Activated CD8-positive, alpha-beta T cell treated with anti-CD3 and anti-CD28 coated beads for 36 hours (primary cell): ENCODE measurements at regions not wholly inside any gene's neighbourhood (a gene's known extent, or its start where the extent isn't known, plus 50 kb on each side); places are given as distances from the start of the nearest gene placed in this dataset.
A peak's percentile ranks its signal among the peaks of the same experiment; 100 is the strongest.

ENCODE experiments used
- ATAC-seq: fragments of 200-7000 bp; cut with Tn5 transposase; one replicate; pipeline ENCODE4 v1.10.0; 2021; ENCODE audit warnings: mild to moderate bottlenecking, moderate library complexity
- CTCF ChIA-PET: fragments of 350-600 bp; sonication (Branson Sonifier 250); formaldehyde crosslinking; loops from one replicate; lab custom pipeline; 2021; ENCODE audit warnings: antibody characterized with exemption; lab: Charles Lee
- POLR2A ChIA-PET: fragments of 350-600 bp; sonication (Branson Sonifier 250); formaldehyde crosslinking; loops from one replicate; lab custom pipeline; 2021; ENCODE audit warnings: antibody characterized with exemption; lab: Charles Lee
- DNase-seq: peaks from one replicate; pipeline ENCODE4 v3.0.0-alpha.2; 2020
- H3K27ac Mint-ChIP-seq: one replicate; pipeline ENCODE4 v1.8.0; 2021; ENCODE audit warnings: mild to moderate bottlenecking, mixed read lengths
- H3K27me3 Mint-ChIP-seq: one replicate; pipeline ENCODE4 v1.8.0; 2021; ENCODE audit warnings: mixed read lengths
- H3K36me3 Mint-ChIP-seq: one replicate; pipeline ENCODE4 v1.8.0; 2021; ENCODE audit warnings: low read depth, mixed read lengths
- H3K4me1 Mint-ChIP-seq: one replicate; pipeline ENCODE4 v1.8.0; 2021; ENCODE audit warnings: low read depth, mixed read lengths
- H3K4me3 Mint-ChIP-seq: one replicate; pipeline ENCODE4 v1.8.0; 2021; ENCODE audit warnings: mild to moderate bottlenecking, moderate library complexity, mixed read lengths
- H3K9me3 Mint-ChIP-seq: one replicate; pipeline ENCODE4 v1.8.0; 2021; ENCODE audit warnings: mixed read lengths
- CTCF ChIP-seq: fragments of 200-600 bp; IDR thresholded peaks from one replicate; pipeline ENCODE4 v1.8.0; 2022; ENCODE audit warnings: antibody characterized with exemption, mild to moderate bottlenecking
- intact Hi-C: fragments of 100-400 bp; cut with micrococcal nuclease; formaldehyde crosslinking; loops from one replicate; pipeline ENCODE4 v1.10.0; 2022

- POLR2A ChIA-PET, result interaction anchor here (0.7 kb wide), 1 partner anchor 130 kb away, joined by 3 read pairs; no protein-coding TSS in a partner anchor
- intact Hi-C loops, result no loop called here
- peak overlapping the region; percentile 82 for H3K27ac Mint-ChIP-seq
- H3K9me3 Mint-ChIP-seq, result peaks cover 3% of the 10 kb centered on the region
- no peak overlapping the region for H3K4me3 Mint-ChIP-seq
- H3K27me3 Mint-ChIP-seq, result peaks cover 21% of the 10 kb centered on the region
- DNase-seq (peak; percentile 93), ATAC-seq (peak; percentile 83)
- peaks cover 55% of the 10 kb centered on the region for H3K4me1 Mint-ChIP-seq
- peaks cover 4% of the 10 kb centered on the region for H3K36me3 Mint-ChIP-seq
- no peak for TF ChIP-seq CTCF
- CTCF ChIA-PET, result no interaction called here
Observed at GRCh38 chr2:239544918-239545465, 144.2 kb upstream of the HDAC4 start.

GRCh38 chr2:239544143-239544917 is 143.5 kb upstream of the HDAC4 start:
- Mint-ChIP-seq H3K36me3 (peaks cover 4% of the 10 kb centered on the region), H3K27me3 (peaks cover 17% of the 10 kb centered on the region), H3K27ac (peak overlapping the region; percentile 82), H3K9me3 (peaks cover 3% of the 10 kb centered on the region), H3K4me3 (no peak overlapping the region), H3K4me1 (peaks cover 51% of the 10 kb centered on the region)
- no peak for DNase-seq
- ChIA-PET POLR2A (no interaction called here), CTCF (no interaction called here)
- TF ChIP-seq CTCF, result no peak
- intact Hi-C loops, result no loop called here
- ATAC-seq, result no peak

- Mint-ChIP-seq H3K27ac (peak overlapping the region; percentile 34), H3K4me3 (no peak overlapping the region), H3K27me3 (peaks cover 15% of the 10 kb centered on the region), H3K9me3 (peaks cover 3% of the 10 kb centered on the region), H3K36me3 (peaks cover 4% of the 10 kb centered on the region), H3K4me1 (peaks cover 45% of the 10 kb centered on the region)
- TF ChIP-seq CTCF, result no peak
- intact Hi-C loops, result no loop called here
- POLR2A ChIA-PET, result no interaction called here
- no peak for ATAC-seq
- DNase-seq, result peak; percentile 28
- CTCF ChIA-PET, result no interaction called here
Observed at GRCh38 chr2:239543702-239544101, 142.9 kb upstream of the HDAC4 start.

- peaks cover 19% of the 10 kb centered on the region for H3K4me1 Mint-ChIP-seq
- intact Hi-C loops, result no loop called here
- DNase-seq (peak; percentile 14), ATAC-seq (no peak)
- ChIA-PET CTCF (no interaction called here), POLR2A (no interaction called here)
- peaks cover 4% of the 10 kb centered on the region for H3K9me3 Mint-ChIP-seq
- no peak overlapping the region for H3K27ac Mint-ChIP-seq
- peaks cover 4% of the 10 kb centered on the region for H3K36me3 Mint-ChIP-seq
- H3K27me3 Mint-ChIP-seq, result peaks cover 15% of the 10 kb centered on the region
- no peak for TF ChIP-seq CTCF
- no peak overlapping the region for H3K4me3 Mint-ChIP-seq
Observed at GRCh38 chr2:239540174-239540573, 139.4 kb upstream of the HDAC4 start.

- ChIA-PET CTCF (no interaction called here), POLR2A (interaction anchor here (0.6 kb wide), 1 partner anchor 120 kb away, joined by 3 read pairs; no protein-coding TSS in a partner anchor)
- ATAC-seq (no peak), DNase-seq (no peak)
- no peak overlapping the region for H3K27ac Mint-ChIP-seq
- H3K36me3 Mint-ChIP-seq, result peaks cover 3% of the 10 kb centered on the region
- no peak for TF ChIP-seq CTCF
- peaks cover 7% of the 10 kb centered on the region for H3K9me3 Mint-ChIP-seq
- H3K4me3 Mint-ChIP-seq, result no peak overlapping the region
- H3K27me3 Mint-ChIP-seq, result peaks cover 15% of the 10 kb centered on the region
- intact Hi-C loops, result no loop called here
- peaks cover 15% of the 10 kb centered on the region for H3K4me1 Mint-ChIP-seq
Observed at GRCh38 chr2:239539776-239540100, 138.9 kb upstream of the HDAC4 start.
